Left renal pelvis (tissue), 4 donors: ENCODE measurements at regions not wholly inside any gene's neighbourhood (a gene's known extent, or its start where the extent isn't known, plus 50 kb on each side); places are given as distances from the start of the nearest gene placed in this dataset.
"Not testable (repeated sequence)": the region's sequence is repeated elsewhere in the genome, so short reads cannot be mapped to it uniquely, and the experiment has no call there.

Source experiments
- DNase-seq, 4 donors: peaks; one replicate each; pipeline ENCODE4 v3.0.0-alpha.2; 2013; ENCODE audit warnings: low read depth in 4 of 4, low spot score in 3 of 4

GRCh38 chr20:48390981-48391380, 436.8 kb downstream of the PREX1 start:
- DNase-seq: no peak

GRCh38 chr20:48387675-48388074, 440.1 kb downstream of the PREX1 start:
- DNase-seq: no peak

- no peak for DNase-seq
These were observed 442.3 kb downstream of the PREX1 start for GRCh38 chr20:48385527-48385926.

- DNase-seq: no peak
These were observed 442.7 kb downstream of the PREX1 start for GRCh38 chr20:48385114-48385513.

GRCh38 chr20:48384147-48384818, 443.5 kb downstream of the PREX1 start:
- no peak for DNase-seq

- no peak for DNase-seq
These were observed 444.5 kb downstream of the PREX1 start for GRCh38 chr20:48383252-48383651.

GRCh38 chr20:48382304-48382703, 445.5 kb downstream of the PREX1 start:
- DNase-seq: no peak

- no peak for DNase-seq
These were observed 446.3 kb downstream of the PREX1 start for GRCh38 chr20:48381353-48382120.

GRCh38 chr20:48380661-48381060, 447.1 kb downstream of the PREX1 start:
- no peak for DNase-seq

GRCh38 chr20:48378976-48379675, 448.7 kb downstream of the PREX1 start:
- no peak for DNase-seq

- no peak for DNase-seq
These were observed 449.9 kb downstream of the PREX1 start for GRCh38 chr20:48377940-48378339.

GRCh38 chr20:48375804-48376203, 452.0 kb downstream of the PREX1 start:
- no peak for DNase-seq

- no peak for DNase-seq
These were observed 452.7 kb downstream of the PREX1 start for GRCh38 chr20:48374991-48375595.

- DNase-seq: not testable (repeated sequence)
These were observed 453.5 kb downstream of the PREX1 start for GRCh38 chr20:48374031-48374907.

GRCh38 chr20:48373555-48373934, 454.3 kb downstream of the PREX1 start:
- DNase-seq: no peak

GRCh38 chr20:48372851-48373554, 454.8 kb downstream of the PREX1 start:
- not testable (repeated sequence) for DNase-seq

- DNase-seq: no peak
These were observed 456.6 kb downstream of the PREX1 start for GRCh38 chr20:48371211-48371610.

- DNase-seq: not testable (repeated sequence)
These were observed 459.2 kb downstream of the PREX1 start for GRCh38 chr20:48368580-48369021.

- DNase-seq: not testable (repeated sequence)
These were observed 460.0 kb downstream of the PREX1 start for GRCh38 chr20:48367541-48368358.
